ENCODE measurements at regions not wholly inside any gene's neighbourhood (a gene's known extent, or its start where the extent isn't known, plus 50 kb on each side); places are given as distances from the start of the nearest gene placed in this dataset.

- no peaks in the 10 kb centered on the region for H3K27me3 ChIP-seq (ENCODE audit: insufficient read depth, poor library complexity, severe bottlenecking)
- H3K4me3 ChIP-seq (ENCODE audit: severe bottlenecking) = no peak overlapping the region
- no peaks in the 10 kb centered on the region for H3K36me3 ChIP-seq (ENCODE audit: low read depth)
- no peak for ATAC-seq (ENCODE audit: low read depth)
- no peak for DNase-seq (ENCODE audit: low spot score)
- no peak overlapping the region for H3K27ac ChIP-seq (ENCODE audit: poor library complexity, severe bottlenecking)
- H3K9me3 ChIP-seq (ENCODE audit: severe bottlenecking) = no peaks in the 10 kb centered on the region
- H3K4me1 ChIP-seq (ENCODE audit: insufficient read depth, poor library complexity, severe bottlenecking) = no peaks in the 10 kb centered on the region
- TF ChIP-seq CTCF (IDR thresholded peaks at IDR 0.05; ENCODE audit: poor library complexity, severe bottlenecking) = no peak
Measured at GRCh38 chr9:106441283-106441682, 421.7 kb upstream of the ZNF462 start.

GRCh38 chr9:106443520-106443919 is 419.4 kb upstream of the ZNF462 start:
- ATAC-seq (ENCODE audit: low read depth) (no peak), DNase-seq (ENCODE audit: low spot score) (no peak)
- no peak for TF ChIP-seq CTCF (IDR thresholded peaks at IDR 0.05; ENCODE audit: poor library complexity, severe bottlenecking)

GRCh38 chr9:106445107-106445506 is 417.9 kb upstream of the ZNF462 start:
- no peak for DNase-seq (ENCODE audit: low spot score)
- no peaks in the 10 kb centered on the region for H3K36me3 ChIP-seq (ENCODE audit: low read depth)
- no peaks in the 10 kb centered on the region for H3K4me1 ChIP-seq (ENCODE audit: insufficient read depth, poor library complexity, severe bottlenecking)
- no peaks in the 10 kb centered on the region for H3K9me3 ChIP-seq (ENCODE audit: severe bottlenecking)
- no peak overlapping the region for H3K4me3 ChIP-seq (ENCODE audit: severe bottlenecking)
- H3K27ac ChIP-seq (ENCODE audit: poor library complexity, severe bottlenecking) = no peak overlapping the region
- no peak for TF ChIP-seq CTCF (IDR thresholded peaks at IDR 0.05; ENCODE audit: poor library complexity, severe bottlenecking)
- no peak for ATAC-seq (ENCODE audit: low read depth)
- H3K27me3 ChIP-seq (ENCODE audit: insufficient read depth, poor library complexity, severe bottlenecking) = no peaks in the 10 kb centered on the region

More at GRCh38 chr9:106443520-106443919, 419.4 kb upstream of the ZNF462 start:
- Histone ChIP-seq H3K27me3 (ENCODE audit: insufficient read depth, poor library complexity, severe bottlenecking) (no peaks in the 10 kb centered on the region), H3K9me3 (ENCODE audit: severe bottlenecking) (no peaks in the 10 kb centered on the region), H3K4me1 (ENCODE audit: insufficient read depth, poor library complexity, severe bottlenecking) (no peaks in the 10 kb centered on the region), H3K4me3 (ENCODE audit: severe bottlenecking) (no peak overlapping the region), H3K36me3 (ENCODE audit: low read depth) (no peaks in the 10 kb centered on the region), H3K27ac (ENCODE audit: poor library complexity, severe bottlenecking) (no peak overlapping the region)

- ATAC-seq (ENCODE audit: low read depth) = no peak
- no peaks in the 10 kb centered on the region for H3K27me3 ChIP-seq (ENCODE audit: insufficient read depth, poor library complexity, severe bottlenecking)
- no peaks in the 10 kb centered on the region for H3K4me1 ChIP-seq (ENCODE audit: insufficient read depth, poor library complexity, severe bottlenecking)
- no peak for TF ChIP-seq CTCF (IDR thresholded peaks at IDR 0.05; ENCODE audit: poor library complexity, severe bottlenecking)
- DNase-seq (ENCODE audit: low spot score) = no peak
- no peaks in the 10 kb centered on the region for H3K9me3 ChIP-seq (ENCODE audit: severe bottlenecking)
- no peak overlapping the region for H3K4me3 ChIP-seq (ENCODE audit: severe bottlenecking)
- no peak overlapping the region for H3K27ac ChIP-seq (ENCODE audit: poor library complexity, severe bottlenecking)
- no peaks in the 10 kb centered on the region for H3K36me3 ChIP-seq (ENCODE audit: low read depth)
Measured at GRCh38 chr9:106449336-106449927, 413.5 kb upstream of the ZNF462 start.

- no peak for TF ChIP-seq CTCF (IDR thresholded peaks at IDR 0.05; ENCODE audit: poor library complexity, severe bottlenecking)
- no peak for ATAC-seq (ENCODE audit: low read depth)
- no peaks in the 10 kb centered on the region for H3K4me1 ChIP-seq (ENCODE audit: insufficient read depth, poor library complexity, severe bottlenecking)
- H3K27me3 ChIP-seq (ENCODE audit: insufficient read depth, poor library complexity, severe bottlenecking) = no peaks in the 10 kb centered on the region
- no peaks in the 10 kb centered on the region for H3K9me3 ChIP-seq (ENCODE audit: severe bottlenecking)
- H3K4me3 ChIP-seq (ENCODE audit: severe bottlenecking) = no peak overlapping the region
- no peaks in the 10 kb centered on the region for H3K36me3 ChIP-seq (ENCODE audit: low read depth)
- DNase-seq (ENCODE audit: low spot score) = no peak
- H3K27ac ChIP-seq (ENCODE audit: poor library complexity, severe bottlenecking) = no peak overlapping the region
Measured at GRCh38 chr9:106450549-106450948, 412.4 kb upstream of the ZNF462 start.

Measured in RWPE2 (cell line).